DLD1 (cell line): ENCODE measurements at regions not wholly inside any gene's neighbourhood (a gene's known extent, or its start where the extent isn't known, plus 50 kb on each side); places are given as distances from the start of the nearest gene placed in this dataset.

Experiments
- in situ Hi-C: cut with HindIII; loops from 2 replicates; pipeline ENCODE4 v1.10.0; 2017; ENCODE audit warnings: low sequenced_read_pairs

DNA sequence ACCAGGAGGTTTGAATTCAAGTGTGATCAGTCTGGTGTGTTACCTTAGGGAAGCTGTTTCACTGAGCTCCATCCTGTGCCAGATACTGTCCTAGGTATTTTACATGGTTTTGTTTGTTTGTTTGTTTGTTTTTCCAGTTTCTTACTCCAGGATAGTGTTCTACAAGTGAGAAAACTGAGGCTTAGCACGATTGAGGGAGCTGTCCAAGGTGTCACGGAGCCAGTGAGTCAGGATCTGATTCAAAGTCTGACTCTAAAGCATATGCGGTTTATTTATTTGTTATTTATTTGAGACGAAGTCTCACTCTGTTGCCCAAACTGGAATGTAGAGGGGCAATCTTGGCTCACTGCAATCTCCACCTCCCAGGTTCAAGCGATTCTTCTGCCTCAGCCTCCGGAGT lies 79.7 kb upstream of the GNG2 start:
- in situ Hi-C loops: loop anchor here (10.0 kb wide), 2 partner anchors 356 to 496 kb away; no protein-coding TSS in a partner anchor

DNA sequence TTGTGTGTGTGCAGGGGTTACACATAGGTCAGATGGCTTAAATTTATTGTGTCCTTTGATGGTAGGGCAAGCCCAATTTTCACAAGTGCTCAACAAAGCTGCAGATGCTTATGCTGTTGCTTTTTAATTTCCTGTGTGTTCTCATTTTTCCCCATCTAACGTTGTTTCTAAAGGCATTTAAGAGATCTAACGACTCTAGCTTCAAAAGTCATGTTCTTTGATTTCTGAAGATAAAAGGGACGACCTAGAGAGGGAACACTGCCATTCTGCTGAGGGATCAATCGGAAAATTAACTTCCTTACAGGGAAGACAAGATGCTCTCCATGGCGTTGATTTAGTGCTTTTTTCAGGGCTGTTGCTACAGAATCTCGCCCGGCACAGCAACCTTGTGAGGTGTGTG lies 79.0 kb upstream of the GNG2 start:
- in situ Hi-C loops: loop anchor here (10.0 kb wide), 2 partner anchors 357 to 497 kb away; no protein-coding TSS in a partner anchor

DNA sequence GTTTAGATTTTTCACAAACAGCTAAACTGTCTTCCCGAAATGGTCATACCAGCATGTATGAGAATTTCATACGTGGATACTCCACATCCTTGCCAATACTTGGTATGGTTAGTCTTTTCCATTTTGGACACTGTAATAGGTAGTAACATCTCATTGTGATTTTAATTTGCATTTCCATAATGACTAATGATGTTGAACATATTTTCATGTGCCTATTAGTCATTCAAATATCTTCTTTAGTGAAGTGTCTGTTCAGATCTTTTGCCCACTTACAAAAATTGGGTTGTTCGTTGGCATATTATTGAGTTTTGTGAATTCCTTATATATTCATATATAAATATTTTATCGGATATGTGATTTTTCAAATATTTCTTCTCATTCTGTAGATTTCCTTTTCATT lies 78.0 kb upstream of the GNG2 start:
- in situ Hi-C loops: loop anchor here (10.0 kb wide), 2 partner anchors 358 to 498 kb away; no protein-coding TSS in a partner anchor

DNA sequence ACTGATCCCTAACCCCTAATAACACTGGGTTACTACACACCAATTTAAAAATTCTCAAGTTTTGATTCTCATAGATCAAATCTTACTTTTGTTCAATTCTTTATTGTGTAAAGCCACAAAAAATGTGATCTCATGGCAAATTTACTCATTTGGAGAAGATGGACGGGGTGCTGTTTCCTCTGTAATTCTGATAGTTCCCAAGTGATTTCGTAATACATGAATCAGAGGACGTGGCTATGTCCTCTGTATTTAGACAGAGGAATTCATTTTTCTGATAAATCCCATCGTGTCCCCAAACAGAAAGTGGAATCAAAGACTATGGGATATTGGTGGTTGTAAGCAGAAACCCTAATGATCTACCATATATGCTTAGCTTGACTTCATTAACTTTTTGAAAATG lies 76.6 kb upstream of the GNG2 start:
- in situ Hi-C loops: loop anchor here (10.0 kb wide), 2 partner anchors 359 to 499 kb away; no protein-coding TSS in a partner anchor

DNA sequence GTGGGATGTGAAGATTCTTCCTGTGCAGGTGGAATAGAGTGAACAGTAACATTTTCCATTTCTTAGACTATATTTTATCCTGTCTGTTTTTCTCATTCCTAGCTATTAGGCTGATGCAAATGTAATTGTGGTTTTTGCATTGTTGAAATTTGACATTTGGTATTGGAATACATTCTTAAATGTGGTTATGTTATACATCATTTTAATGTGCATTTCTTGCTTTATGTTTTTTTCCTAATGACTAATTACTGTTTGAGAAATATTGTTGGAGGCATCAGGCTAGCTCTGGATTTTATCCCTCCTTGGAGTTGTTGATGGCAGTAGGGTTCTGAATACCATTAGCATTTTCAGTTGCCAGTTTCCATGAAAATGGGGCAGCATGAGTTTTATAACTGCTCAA lies 75.9 kb upstream of the GNG2 start:
- in situ Hi-C loops: loop anchor here (10.0 kb wide), 2 partner anchors 360 to 500 kb away; no protein-coding TSS in a partner anchor

DNA sequence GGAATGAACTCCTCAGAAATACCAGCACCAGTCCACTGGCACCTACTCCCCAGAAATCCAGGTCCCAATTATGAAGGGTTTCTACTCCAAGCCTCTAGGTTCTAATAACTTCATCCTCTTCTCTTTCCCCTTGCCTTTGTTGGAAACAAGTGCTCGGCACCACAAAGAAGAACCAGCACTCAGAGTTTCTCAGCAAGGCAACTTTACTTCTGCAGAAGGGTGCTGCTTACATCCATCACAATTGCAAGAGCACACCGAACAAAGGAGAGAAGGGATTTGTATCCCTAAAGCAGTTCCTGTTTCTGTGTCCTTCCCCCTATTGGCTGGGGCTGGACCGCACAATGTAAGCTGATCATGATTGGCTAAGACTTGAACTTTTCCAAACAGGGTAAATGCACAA lies 74.2 kb upstream of the GNG2 start:
- in situ Hi-C loops: loop anchor here (10.0 kb wide), 2 partner anchors 361 to 501 kb away; no protein-coding TSS in a partner anchor

DNA sequence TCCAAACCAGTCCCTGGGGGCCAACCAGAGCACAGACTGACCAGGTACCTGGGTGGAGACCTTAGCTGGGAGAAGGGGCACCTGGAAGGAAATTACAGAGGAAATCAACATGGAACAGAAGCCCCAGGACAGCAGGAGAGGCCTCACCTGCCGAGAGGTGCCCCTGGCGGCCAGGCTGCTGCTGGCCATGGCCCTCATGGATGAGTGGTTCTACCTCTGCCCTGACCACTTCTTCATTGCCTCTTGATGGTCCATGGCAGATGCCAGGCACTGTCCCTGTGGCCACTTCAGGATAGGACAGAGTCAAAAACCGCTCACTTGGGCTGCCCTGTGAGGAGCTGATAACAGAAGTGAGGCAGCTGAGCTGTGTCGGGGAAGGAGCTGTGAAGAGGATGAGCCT lies 73.1 kb upstream of the GNG2 start:
- in situ Hi-C loops: loop anchor here (10.0 kb wide), 2 partner anchors 363 to 503 kb away; no protein-coding TSS in a partner anchor

DNA sequence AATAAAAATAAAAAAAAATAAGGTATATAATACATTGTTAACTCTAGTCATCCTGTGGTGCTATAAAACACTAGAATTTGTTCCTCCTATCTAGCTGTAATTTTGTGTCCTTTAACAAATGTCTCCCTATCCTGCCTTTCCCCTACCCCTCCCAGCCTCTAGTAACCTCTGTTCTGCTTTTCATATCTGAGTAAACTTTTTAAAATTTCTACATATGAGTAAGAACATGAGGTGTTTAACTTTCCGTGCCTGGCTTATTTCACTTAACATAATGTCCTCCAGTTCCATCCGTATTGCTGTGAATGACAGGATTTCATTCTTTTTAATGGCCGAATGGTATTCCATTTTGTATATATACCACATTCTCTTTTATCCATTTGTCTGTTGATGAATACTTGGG lies 71.3 kb upstream of the GNG2 start:
- in situ Hi-C loops: loop anchor here (10.0 kb wide), 2 partner anchors 364 to 504 kb away; no protein-coding TSS in a partner anchor

DNA sequence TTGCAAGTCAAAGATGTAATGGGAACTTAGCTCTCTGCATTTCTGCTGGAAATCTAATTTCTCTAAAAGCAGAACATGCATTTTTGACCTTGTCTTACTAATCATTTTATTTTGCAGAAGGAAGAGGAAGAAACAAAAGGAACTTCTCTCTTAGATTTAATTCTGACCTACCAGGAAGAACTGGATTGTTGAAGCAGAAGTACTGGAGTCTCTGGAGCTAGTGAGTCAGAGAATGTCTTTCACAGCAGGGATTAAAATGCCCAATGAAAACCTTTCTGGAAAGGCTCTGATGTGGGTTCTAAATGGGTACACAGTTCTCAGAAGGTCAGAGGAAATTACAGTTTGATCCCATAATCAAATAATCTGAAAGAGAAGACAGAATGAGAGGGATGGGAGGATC lies 70.8 kb upstream of the GNG2 start:
- in situ Hi-C loops: loop anchor here (10.0 kb wide), 2 partner anchors 365 to 505 kb away; no protein-coding TSS in a partner anchor

DNA sequence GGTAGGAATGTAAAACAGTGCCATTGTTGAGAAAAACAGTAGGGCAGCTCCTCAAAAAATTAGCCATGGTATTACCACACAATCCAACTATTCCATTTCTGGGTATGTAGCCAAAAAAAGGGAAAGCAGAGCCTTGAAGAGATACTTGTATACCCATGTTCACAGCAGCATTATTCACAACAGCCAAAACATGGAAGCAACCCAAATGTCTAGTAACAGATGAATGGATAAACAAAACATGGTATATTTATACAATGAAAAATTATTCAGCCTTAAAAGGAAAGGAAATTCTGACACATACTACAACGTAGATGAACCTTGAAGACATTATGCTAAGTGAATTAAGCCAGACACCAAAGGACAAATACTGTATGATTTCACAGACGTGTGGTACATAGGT lies 67.6 kb upstream of the GNG2 start:
- in situ Hi-C loops: no loop called here

DNA sequence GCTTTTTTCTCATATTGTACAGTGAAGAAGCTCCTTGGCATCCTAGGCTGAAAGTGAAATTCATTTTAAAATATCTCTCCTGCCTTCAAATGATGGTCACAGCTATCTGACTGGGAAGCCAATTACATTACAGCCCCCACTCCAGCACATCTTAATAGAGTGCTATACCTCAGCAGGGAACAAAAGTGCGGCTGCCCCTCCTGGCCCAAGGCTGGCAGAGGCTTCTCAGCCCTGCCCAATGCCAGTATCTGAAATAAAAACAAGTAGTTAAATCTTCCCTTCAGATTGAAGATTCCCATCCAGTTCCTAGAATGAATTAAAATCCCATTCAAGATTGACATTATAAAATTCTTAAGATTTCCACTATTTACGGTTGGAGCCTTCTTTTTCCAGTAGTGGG lies 54.9 kb upstream of the GNG2 start:
- in situ Hi-C loops: no loop called here

DNA sequence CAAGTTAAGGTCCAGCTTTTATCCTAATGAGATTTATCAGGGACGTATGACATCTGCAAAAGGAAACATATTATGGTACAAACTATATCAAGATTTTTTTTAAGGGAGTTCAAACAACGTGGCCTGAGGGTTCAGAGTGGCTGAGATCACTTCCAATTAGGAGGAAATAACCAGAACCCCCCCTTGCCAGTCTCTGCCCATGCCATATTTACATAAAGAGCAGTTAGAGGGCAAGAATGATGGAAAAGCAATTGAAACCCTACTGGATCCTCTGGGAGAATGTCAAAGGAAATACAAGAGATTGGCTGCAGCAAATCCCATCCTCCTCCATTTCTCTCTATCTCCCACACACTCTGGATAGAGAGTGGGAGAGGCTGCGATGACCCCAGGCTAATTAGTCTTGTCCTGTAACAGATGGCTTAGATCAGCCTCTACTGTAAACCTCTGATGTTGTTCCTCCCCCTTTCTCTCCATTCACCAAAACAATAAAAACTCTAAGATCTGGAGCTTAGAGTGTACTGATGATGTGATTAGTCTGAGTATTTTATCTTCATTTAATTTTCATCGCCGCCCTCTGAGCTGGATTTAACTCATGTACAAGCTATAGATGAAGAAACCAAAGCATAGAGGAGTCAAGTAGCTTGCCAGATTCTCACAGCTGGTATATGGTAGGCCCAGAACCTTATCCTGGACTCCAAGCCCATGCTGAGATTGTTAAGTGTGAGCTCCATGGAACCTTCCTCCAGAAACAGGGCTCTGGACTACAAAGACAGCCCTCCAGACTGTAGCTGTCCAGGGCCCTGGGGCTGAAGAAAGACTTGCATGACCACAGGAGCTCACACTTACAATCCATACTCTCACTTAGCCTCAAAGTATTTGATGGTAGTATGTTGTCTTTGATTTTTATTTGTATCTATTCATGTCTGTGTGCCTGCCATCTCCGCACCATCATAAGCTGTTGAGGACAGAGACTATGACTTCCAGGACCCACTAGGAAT lies 54.1 kb upstream of the GNG2 start:
- in situ Hi-C loops: no loop called here

DNA sequence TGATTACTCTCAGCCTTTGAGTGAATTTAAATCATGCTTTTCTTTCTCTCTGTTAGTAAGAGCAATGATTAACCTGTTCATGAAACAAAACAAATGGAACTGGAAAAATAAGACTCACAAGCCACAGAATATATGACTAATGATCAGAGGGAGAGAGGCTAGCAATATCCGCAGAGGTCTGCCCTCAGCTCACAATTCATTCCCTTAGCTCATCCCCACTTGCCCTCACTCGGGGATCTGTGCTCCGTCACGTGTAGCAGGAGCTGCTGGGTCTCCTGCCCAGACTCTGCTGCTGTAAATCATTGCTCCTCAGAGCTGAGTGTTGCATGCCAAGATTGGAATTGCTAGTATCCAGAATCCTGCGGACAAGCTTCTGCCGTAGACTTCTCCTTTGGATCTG lies 53.1 kb upstream of the GNG2 start:
- in situ Hi-C loops: no loop called here
